Muscle layer of duodenum (tissue), 2 donors: ENCODE measurements at regions not wholly inside any gene's neighbourhood (a gene's known extent, or its start where the extent isn't known, plus 50 kb on each side); places are given as distances from the start of the nearest gene placed in this dataset.

Experiments
- H3K27ac ChIP-seq: one replicate; pipeline ENCODE4 v1.7.0; 2013; ENCODE audit warnings: mild to moderate bottlenecking, low read length
- H3K27me3 ChIP-seq: one replicate; pipeline ENCODE4 v1.7.0; 2013; ENCODE audit warnings: low read depth, mild to moderate bottlenecking, control low read depth, low read length
- H3K36me3 ChIP-seq, 2 donors: one replicate each; pipeline ENCODE4 v1.7.0; 2013; ENCODE audit warnings: low read length in 2 of 2, control low read depth in 1 of 2, mild to moderate bottlenecking in 1 of 2; ENCODE audit not compliant: insufficient read depth in 2 of 2, control insufficient read depth in 1 of 2
- H3K4me1 ChIP-seq, 2 donors: one replicate each; pipeline ENCODE4 v1.7.0; 2013; ENCODE audit warnings: low read length in 2 of 2, mild to moderate bottlenecking in 2 of 2, control low read depth in 1 of 2, moderate library complexity in 1 of 2; ENCODE audit not compliant: insufficient read depth in 2 of 2, control insufficient read depth in 1 of 2
- H3K4me3 ChIP-seq, 2 donors: one replicate each; pipeline ENCODE4 v1.7.0; 2013; ENCODE audit warnings: low read length in 2 of 2, low read depth in 1 of 2, mild to moderate bottlenecking in 1 of 2
- H3K9me3 ChIP-seq, 2 donors: one replicate each; pipeline ENCODE4 v1.7.0; 2013; ENCODE audit warnings: low read length in 2 of 2, control low read depth in 1 of 2, mild to moderate bottlenecking in 1 of 2; ENCODE audit not compliant: control insufficient read depth in 1 of 2
- donor health status: healthy.

DNA sequence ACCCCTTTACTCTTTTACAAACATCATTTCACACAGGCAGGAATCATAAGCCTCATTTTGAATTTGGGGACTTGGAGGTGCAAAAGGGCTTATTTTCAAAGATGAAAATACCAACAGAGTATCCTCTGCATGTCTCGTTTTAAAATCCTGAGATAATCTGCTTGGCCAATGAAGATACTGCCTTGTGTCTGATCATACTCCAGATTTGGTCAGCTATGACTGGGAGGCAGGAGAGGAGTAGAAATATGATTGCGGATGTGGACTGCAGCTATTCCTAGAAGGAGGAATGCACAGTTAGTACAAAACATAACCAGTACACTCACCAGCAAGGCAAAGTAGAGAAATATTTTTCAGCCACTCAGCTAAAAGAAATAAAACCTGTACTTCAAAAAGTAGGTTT lies 342.3 kb downstream of the RPRM start:
- Histone ChIP-seq H3K27ac (no peak overlapping the region), H3K4me1 (no peaks in the 10 kb centered on the region), H3K36me3 (no peaks in the 10 kb centered on the region), H3K9me3 (no peaks in the 10 kb centered on the region), H3K4me3 (no peak overlapping the region), H3K27me3 (no peaks in the 10 kb centered on the region)

DNA sequence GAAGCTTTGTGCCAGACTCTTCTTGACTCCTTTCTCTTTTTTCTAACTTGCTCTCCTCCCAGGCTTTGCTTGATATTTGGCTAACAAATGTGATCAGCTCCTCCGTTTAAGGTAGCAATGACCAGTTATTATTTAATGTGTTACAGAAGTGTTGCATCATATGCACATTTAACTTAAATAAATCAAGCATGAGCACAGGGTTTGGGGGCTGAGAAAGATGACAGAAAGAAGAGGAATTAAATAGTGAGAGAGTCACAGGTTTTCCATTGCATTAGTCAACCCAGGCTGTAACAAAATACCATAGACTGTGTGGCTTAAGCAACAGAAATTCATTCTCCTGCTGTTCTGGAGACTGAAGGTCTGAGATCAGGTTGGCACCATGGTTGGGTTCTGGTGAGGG lies 343.8 kb downstream of the RPRM start:
- H3K36me3 ChIP-seq, result no peaks in the 10 kb centered on the region
- H3K9me3 ChIP-seq, result no peaks in the 10 kb centered on the region
- no peak overlapping the region for H3K27ac ChIP-seq
- H3K4me3 ChIP-seq, result no peak overlapping the region
- no peaks in the 10 kb centered on the region for H3K4me1 ChIP-seq
- no peaks in the 10 kb centered on the region for H3K27me3 ChIP-seq

DNA sequence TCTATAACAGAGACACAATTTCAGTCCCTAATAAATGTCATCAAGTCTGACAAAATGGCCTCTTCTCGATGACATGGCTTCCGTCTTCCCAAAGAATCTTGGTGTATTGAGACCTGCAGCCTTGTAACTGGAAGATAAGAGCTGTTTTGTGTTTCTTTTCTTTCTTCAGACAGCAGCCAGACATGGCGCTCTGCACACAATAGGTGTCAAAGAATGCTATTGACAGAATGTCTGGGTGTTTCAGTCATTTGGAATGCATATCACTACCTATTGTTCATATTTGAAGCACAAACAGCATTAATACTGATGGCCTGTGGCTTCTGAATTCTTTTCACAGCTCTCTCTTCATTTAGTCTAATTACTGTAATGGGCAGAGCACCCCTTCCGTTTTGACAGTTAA lies 344.8 kb downstream of the RPRM start:
- H3K36me3 ChIP-seq, result no peaks in the 10 kb centered on the region

DNA sequence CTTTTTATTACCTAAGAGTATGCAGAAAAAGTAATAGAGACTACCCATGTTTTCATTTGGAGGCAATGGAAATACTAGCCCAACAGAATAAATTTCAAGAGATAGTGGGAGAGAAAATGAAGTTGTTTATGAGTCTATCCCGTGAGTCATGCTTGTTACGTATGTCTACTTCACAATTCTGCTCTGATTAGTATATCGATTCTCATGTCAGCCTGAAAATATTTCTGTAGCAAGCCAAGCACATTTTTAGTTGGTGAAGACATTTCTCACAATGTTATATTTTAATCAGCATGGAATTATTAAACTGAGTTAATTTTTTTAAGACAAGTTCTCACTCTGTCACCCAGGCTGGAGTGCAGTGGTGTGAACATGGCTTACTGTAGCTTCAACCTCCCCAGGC lies 346.1 kb downstream of the RPRM start:
- H3K4me1 ChIP-seq, result no peaks in the 10 kb centered on the region
- H3K36me3 ChIP-seq, result no peaks in the 10 kb centered on the region
- H3K4me3 ChIP-seq, result no peak overlapping the region
- no peak overlapping the region for H3K27ac ChIP-seq
- H3K27me3 ChIP-seq, result no peaks in the 10 kb centered on the region
- no peaks in the 10 kb centered on the region for H3K9me3 ChIP-seq

More for the DNA sequence above, 344.8 kb downstream of the RPRM start:
- H3K4me3 ChIP-seq, result no peak overlapping the region
- H3K9me3 ChIP-seq, result no peaks in the 10 kb centered on the region
- no peaks in the 10 kb centered on the region for H3K4me1 ChIP-seq
- H3K27me3 ChIP-seq, result no peaks in the 10 kb centered on the region
- no peak overlapping the region for H3K27ac ChIP-seq

GRCh38 chr2:153115141-153115540 lies 363.4 kb downstream of the RPRM start:
- Histone ChIP-seq H3K36me3 (no peaks in the 10 kb centered on the region), H3K9me3 (no peaks in the 10 kb centered on the region), H3K4me1 (no peaks in the 10 kb centered on the region), H3K27me3 (no peaks in the 10 kb centered on the region), H3K4me3 (no peak overlapping the region), H3K27ac (no peak overlapping the region)

GRCh38 chr2:153110486-153110885 lies 368.1 kb downstream of the RPRM start:
- Histone ChIP-seq H3K36me3 (no peaks in the 10 kb centered on the region), H3K27me3 (no peaks in the 10 kb centered on the region), H3K9me3 (no peaks in the 10 kb centered on the region), H3K27ac (no peak overlapping the region), H3K4me1 (peaks cover 0 to 13% of the 10 kb centered on the region in 2 donors), H3K4me3 (no peak overlapping the region)

DNA sequence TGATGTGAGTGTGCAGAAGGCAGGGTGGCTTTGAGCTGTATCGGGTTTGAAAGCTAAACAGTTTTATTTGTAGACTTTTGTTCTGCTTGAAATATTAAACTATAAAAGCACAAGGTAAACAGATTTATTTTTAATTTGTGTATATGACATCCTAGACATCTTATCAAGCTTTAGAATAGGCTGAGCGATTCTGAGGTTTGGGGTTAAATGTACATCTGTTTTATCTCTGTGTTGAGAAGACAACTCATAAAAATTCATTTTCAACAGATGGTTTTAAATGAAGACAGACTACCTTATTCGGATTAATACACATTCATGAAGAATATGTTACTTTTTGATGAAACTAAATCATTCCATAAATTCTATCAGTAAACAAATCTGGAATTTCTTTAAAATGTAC lies 368.8 kb downstream of the RPRM start:
- H3K36me3 ChIP-seq, result no peaks in the 10 kb centered on the region
- H3K27me3 ChIP-seq, result no peaks in the 10 kb centered on the region
- H3K9me3 ChIP-seq, result no peaks in the 10 kb centered on the region
- no peak overlapping the region for H3K27ac ChIP-seq
- H3K4me1 ChIP-seq, result peaks cover 0 to 13% of the 10 kb centered on the region in 2 donors
- H3K4me3 ChIP-seq, result no peak overlapping the region

- no peak overlapping the region for H3K4me3 ChIP-seq
Measured at GRCh38 chr2:153106802-153107477, 371.6 kb downstream of the RPRM start.

GRCh38 chr2:153105829-153106578 lies 372.6 kb downstream of the RPRM start:
- Histone ChIP-seq H3K36me3 (no peaks in the 10 kb centered on the region), H3K27ac (no peak overlapping the region), H3K27me3 (no peaks in the 10 kb centered on the region), H3K4me3 (peak overlapping the region in 1 of 2 donors; percentile 2), H3K9me3 (no peaks in the 10 kb centered on the region), H3K4me1 (peaks cover 0 to 16% of the 10 kb centered on the region in 2 donors)

More at GRCh38 chr2:153106802-153107477, 371.6 kb downstream of the RPRM start:
- Histone ChIP-seq H3K27ac (no peak overlapping the region), H3K9me3 (no peaks in the 10 kb centered on the region), H3K4me1 (peaks cover 0 to 13% of the 10 kb centered on the region in 2 donors), H3K36me3 (no peaks in the 10 kb centered on the region), H3K27me3 (no peaks in the 10 kb centered on the region)

DNA sequence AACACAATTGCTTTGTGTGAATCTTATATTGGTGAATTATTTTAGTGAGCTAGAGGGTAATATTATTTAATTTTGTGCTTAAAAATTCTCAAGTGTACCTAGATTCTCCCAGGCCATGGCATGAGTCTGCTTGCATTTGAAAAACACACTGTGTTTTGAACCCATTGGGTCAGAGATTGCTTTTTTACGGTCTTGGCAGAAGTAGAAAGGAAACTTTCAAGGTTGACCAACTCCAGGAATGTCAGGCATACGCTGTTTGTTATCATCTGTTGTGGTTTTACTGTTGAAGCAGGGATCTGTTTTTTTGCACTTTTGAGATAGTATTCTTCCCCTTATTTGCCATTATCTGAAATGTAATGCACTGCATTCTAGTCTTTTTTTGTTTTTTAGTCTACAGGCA lies 377.4 kb downstream of the RPRM start:
- Histone ChIP-seq H3K27me3 (no peaks in the 10 kb centered on the region), H3K36me3 (no peaks in the 10 kb centered on the region), H3K4me1 (peaks cover 0 to 8% of the 10 kb centered on the region in 2 donors), H3K4me3 (no peak overlapping the region), H3K9me3 (no peaks in the 10 kb centered on the region), H3K27ac (no peak overlapping the region)

DNA sequence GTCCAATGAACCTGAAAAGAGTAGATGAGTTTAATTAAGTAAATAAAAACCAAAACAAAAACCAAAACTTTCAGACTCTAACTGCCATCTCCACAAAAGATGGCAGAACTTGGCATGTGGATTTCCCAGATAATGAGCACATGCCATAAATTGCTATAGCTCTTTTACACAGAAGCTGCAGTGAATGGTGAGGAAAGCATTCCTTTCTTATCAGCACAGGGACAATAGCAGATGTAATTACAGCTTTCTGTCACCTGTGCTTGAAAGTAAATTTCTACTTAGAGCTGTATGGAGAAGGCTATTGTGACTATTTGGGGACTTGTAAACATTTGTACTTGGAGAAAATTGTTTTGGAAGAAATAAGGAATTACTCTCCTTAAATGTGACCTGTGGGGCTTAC lies 378.4 kb downstream of the RPRM start:
- Histone ChIP-seq H3K36me3 (no peaks in the 10 kb centered on the region), H3K27me3 (no peaks in the 10 kb centered on the region), H3K9me3 (no peaks in the 10 kb centered on the region), H3K4me3 (no peak overlapping the region), H3K4me1 (peaks cover 0 to 8% of the 10 kb centered on the region in 2 donors), H3K27ac (no peak overlapping the region)
